ENCODE measurements at regions not wholly inside any gene's neighbourhood (a gene's known extent, or its start where the extent isn't known, plus 50 kb on each side); places are given as distances from the start of the nearest gene placed in this dataset.

DNA sequence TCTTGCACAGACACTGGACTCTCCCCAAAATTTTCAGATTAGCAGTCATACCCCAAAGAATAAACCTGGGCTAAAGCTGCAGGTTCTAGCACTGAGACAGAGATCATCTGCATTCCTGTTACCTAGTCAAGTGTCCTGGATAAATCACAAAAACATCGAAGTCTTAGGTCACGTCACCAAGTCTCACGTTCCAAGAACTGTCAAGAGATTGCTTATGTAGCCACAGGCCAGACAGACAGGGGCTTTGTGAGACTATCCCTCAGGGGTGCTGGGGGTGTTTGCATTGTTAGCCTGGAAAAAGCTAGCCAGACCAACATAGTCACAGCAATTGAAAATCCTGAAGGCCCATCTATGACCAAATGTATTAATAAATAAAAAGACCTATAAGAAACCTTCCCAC lies 243.1 kb upstream of the PREP start:
- Histone ChIP-seq H3K4me3 (no peak overlapping the region), H3K27me3 (ENCODE audit: insufficient read depth in 3 of 3, low read length in 2 of 3) (no peaks in the 10 kb centered on the region), H3K27ac (no peak overlapping the region), H3K9me3 (no peaks in the 10 kb centered on the region), H3K4me1 (no peaks in the 10 kb centered on the region), H3K36me3 (ENCODE audit: insufficient read depth in 1 of 2, low read depth in 1 of 2) (no peaks in the 10 kb centered on the region)
- TF ChIP-seq, protein P1, sequence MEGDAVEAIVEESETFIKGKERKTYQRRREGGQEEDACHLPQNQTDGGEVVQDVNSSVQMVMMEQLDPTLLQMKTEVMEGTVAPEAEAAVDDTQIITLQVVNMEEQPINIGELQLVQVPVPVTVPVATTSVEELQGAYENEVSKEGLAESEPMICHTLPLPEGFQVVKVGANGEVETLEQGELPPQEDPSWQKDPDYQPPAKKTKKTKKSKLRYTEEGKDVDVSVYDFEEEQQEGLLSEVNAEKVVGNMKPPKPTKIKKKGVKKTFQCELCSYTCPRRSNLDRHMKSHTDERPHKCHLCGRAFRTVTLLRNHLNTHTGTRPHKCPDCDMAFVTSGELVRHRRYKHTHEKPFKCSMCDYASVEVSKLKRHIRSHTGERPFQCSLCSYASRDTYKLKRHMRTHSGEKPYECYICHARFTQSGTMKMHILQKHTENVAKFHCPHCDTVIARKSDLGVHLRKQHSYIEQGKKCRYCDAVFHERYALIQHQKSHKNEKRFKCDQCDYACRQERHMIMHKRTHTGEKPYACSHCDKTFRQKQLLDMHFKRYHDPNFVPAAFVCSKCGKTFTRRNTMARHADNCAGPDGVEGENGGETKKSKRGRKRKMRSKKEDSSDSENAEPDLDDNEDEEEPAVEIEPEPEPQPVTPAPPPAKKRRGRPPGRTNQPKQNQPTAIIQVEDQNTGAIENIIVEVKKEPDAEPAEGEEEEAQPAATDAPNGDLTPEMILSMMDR (IDR thresholded peaks at IDR 0.05) = no peak
- WGBS, 3 donors = 51 to 61% (median 56%) methylated on average over 3 of the region's 3 CpGs
- ATAC-seq (no peak), DNase-seq (no peak)
- intact Hi-C loops (cut with DNase I) = no loop called here

DNA sequence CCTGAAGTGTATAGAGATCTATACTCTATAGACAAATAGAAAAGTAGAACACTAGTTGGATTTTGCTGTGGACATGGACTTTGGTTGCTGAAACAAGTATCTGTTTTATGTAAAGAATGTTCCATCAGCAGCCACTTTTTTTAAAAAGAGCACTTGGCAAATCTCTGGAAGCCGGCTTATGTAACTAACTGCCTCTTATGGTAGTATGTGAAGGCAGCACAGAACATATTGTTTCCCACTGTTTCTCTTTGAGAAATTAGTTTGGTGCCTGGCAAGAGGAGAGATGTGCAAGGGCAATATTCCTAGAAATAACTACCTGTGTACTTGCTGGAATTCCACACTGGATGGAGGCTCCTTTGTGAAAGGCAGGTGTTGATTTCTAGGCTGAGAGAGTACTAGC lies 242.3 kb upstream of the PREP start:
- intact Hi-C loops (cut with DNase I) = no loop called here
- no peak for ATAC-seq
- Histone ChIP-seq H3K9me3 (no peaks in the 10 kb centered on the region), H3K27ac (no peak overlapping the region), H3K4me1 (no peaks in the 10 kb centered on the region), H3K27me3 (ENCODE audit: insufficient read depth in 3 of 3, low read length in 2 of 3) (no peaks in the 10 kb centered on the region), H3K36me3 (ENCODE audit: insufficient read depth in 1 of 2, low read depth in 1 of 2) (no peaks in the 10 kb centered on the region), H3K4me3 (no peak overlapping the region)
- no peak for DNase-seq
- TF ChIP-seq, protein P1 (IDR thresholded peaks at IDR 0.05) = no peak
- 80 to 88% (median 80%) methylated on average over 1 of the region's 1 CpG for WGBS, 3 donors

DNA sequence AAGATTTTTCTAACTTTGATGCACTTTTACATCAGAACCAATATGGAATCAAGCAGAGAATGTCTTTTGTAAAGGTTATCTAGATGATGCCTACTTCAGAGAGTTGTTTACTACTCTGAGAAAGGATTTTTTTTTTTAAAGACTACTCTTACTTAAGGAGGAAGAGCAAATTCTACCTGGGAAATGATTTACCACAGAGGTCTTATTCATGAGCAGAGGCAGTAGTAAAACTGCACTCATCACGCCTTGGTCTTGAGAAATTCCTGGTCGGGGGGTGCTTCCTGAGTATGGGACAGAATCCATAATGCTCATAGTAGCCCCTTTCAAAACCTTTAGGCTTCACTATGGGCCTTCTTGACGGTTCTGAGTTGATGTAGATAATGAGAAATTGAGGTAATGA lies 241.8 kb upstream of the PREP start:
- ATAC-seq (no peak), DNase-seq (no peak)
- H3K36me3 ChIP-seq (ENCODE audit: insufficient read depth in 1 of 2, low read depth in 1 of 2) = no peaks in the 10 kb centered on the region
- no peaks in the 10 kb centered on the region for H3K27me3 ChIP-seq (ENCODE audit: insufficient read depth in 3 of 3, low read length in 2 of 3)
- intact Hi-C loops (cut with DNase I) = no loop called here
- no peaks in the 10 kb centered on the region for H3K9me3 ChIP-seq
- TF ChIP-seq, protein P1 (IDR thresholded peaks at IDR 0.05) = no peak
- WGBS, 3 donors = 86 to 91% (median 88%) methylated on average over 3 of the region's 3 CpGs
- H3K4me1 ChIP-seq = no peaks in the 10 kb centered on the region
- H3K4me3 ChIP-seq = no peak overlapping the region
- no peak overlapping the region for H3K27ac ChIP-seq

DNA sequence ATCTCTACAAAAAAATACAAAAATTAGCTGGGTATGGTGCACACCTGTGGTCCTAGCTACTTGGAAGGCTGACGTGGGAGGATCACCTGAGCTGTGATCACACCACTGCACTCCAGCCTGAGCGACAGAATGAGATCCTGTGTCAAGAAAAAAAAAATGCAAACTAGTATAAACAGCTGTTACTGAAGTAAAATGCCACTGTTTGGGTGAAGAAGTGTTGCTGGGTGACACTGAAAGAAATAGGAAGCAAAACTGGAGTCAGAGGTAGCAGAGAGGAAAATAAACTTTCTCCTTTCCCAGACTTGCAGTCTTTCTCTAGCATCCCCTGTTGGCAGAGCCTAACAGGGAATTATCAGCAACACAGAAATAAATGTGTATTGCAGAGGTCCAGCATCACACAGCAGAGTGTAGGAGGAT lies 241.2 kb upstream of the PREP start:
- WGBS, 3 donors = 64 to 82% (median 72%) methylated on average over 2 of the region's 2 CpGs
- no peak for ATAC-seq
- Histone ChIP-seq H3K9me3 (no peaks in the 10 kb centered on the region), H3K4me3 (no peak overlapping the region), H3K27me3 (ENCODE audit: insufficient read depth in 3 of 3, low read length in 2 of 3) (no peaks in the 10 kb centered on the region), H3K36me3 (ENCODE audit: insufficient read depth in 1 of 2, low read depth in 1 of 2) (no peaks in the 10 kb centered on the region), H3K4me1 (no peaks in the 10 kb centered on the region), H3K27ac (no peak overlapping the region)
- DNase-seq = no peak
- TF ChIP-seq, protein P1 (IDR thresholded peaks at IDR 0.05) = no peak
- intact Hi-C loops (cut with DNase I) = no loop called here

DNA sequence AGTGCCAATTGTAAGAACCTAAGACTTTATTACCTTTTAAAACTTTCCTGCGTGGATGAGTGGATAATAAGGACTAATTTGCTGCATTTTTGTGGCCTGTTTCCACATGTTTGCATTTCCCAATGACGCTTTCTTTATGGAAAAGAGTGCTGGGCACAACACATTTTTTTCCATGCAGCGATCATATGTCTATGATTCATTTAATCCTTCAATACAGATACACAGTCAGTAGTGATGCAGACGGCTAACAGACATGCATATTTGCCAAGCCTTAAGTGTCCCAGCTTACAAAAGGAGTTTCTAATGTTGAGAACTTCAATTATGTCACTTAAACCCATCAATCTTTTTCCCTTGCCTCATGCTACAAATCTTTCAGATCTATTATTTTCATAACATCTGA lies 239.8 kb upstream of the PREP start:
- ATAC-seq = no peak
- no peak overlapping the region for H3K27ac ChIP-seq
- DNase-seq = no peak
- no peaks in the 10 kb centered on the region for H3K4me1 ChIP-seq
- TF ChIP-seq, protein P1 (IDR thresholded peaks at IDR 0.05) = no peak
- H3K27me3 ChIP-seq (ENCODE audit: insufficient read depth in 3 of 3, low read length in 2 of 3) = no peaks in the 10 kb centered on the region
- WGBS, 3 donors = 85 to 88% (median 87%) methylated on average over 4 of the region's 4 CpGs
- H3K9me3 ChIP-seq = no peaks in the 10 kb centered on the region
- intact Hi-C loops (cut with DNase I) = no loop called here
- H3K4me3 ChIP-seq = no peak overlapping the region
- no peaks in the 10 kb centered on the region for H3K36me3 ChIP-seq (ENCODE audit: insufficient read depth in 1 of 2, low read depth in 1 of 2)

All from psoas muscle (tissue), 7 donors.